GM19240 (cell line): ENCODE measurements at regions not wholly inside any gene's neighbourhood (a gene's known extent, or its start where the extent isn't known, plus 50 kb on each side); places are given as distances from the start of the nearest gene placed in this dataset.
"Not testable (repeated sequence)": the region's sequence is repeated elsewhere in the genome, so short reads cannot be mapped to it uniquely, and the experiment has no call there.

Source experiments
- DNase-seq: peaks from one replicate; pipeline ENCODE4 v3.0.0; 2011; ENCODE audit warnings: low spot score; ENCODE audit not compliant: insufficient read length

- DNase-seq, result no peak
Measured at GRCh38 chr21:14755086-14755485, 209.0 kb upstream of the SAMSN1 start.

DNA sequence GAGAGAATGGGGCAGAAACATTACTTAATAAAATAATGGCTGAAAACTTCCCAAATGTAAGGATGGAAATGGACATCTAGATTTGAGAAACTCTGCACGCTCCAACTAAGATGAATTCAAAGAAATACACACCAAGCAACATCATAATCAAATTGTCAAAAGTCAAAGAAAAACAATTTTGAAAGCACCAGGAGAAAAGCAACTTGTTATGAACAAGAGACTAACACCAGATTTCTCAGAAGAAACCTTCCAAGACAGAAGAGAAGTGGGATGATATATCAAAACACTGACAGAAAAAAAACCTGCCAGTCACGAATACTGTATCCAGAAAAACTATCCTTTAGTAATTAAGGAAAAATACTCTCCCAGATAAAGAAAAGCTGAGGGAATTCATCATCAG, 208.6 kb upstream of the SAMSN1 start:
- no peak for DNase-seq

GRCh38 chr21:14754259-14754604, 208.1 kb upstream of the SAMSN1 start:
- no peak for DNase-seq

DNA sequence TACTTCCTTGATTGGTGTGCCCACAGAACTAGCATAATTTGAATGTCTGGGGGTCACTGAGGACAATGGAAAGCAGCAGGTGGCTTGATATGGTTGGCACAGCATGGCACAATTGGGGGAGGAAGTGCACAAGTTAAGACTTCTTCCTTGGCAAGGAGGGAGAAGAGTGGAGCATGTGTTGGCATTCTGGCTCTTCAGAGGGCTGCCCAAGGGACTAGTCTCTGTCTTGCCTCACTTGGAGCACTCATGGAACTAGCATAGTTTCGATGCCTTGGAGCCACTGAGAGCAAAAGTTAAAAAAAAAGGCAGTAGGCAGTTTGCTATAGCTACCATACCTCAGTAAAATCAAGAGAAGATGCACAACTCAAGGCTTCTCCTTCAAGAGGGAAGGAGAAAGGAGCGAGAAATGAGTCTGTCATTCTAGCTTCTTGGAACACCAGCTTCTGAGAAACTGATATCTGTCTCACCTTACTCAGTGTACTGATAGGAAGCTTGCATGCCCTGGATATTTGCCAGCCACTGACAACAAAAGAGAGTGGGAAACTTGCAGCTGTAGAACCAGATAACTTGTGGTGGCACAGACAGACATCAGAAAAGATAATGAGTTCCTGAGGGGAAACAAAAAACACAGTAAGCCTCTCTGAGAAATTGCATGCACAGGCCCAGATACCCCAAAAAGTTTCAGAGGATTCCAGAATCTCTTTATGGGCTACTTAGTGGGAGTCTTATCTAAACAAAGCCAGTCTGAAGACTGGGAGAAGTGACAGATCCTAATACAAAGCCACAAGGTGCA, 207.5 kb upstream of the SAMSN1 start:
- DNase-seq, result no peak

DNA sequence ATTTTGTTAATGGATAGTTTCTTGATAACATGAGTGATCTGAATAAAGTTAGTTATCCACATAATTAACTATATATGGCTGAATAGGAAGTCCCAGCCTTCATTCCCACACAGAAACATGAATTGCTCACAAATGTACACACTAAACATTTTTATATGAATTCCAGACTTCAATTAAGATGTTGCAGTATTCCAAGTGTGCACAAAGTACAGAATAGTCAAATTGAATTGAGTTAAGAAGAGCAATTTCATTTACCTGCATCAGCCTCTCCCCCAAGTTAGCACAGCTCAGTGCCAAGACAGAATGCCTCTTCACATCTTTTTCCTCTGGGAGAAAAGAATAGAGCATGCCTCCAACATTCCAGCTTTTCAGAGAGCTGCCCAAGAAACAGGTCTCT, 207.0 kb upstream of the SAMSN1 start:
- no peak for DNase-seq

- DNase-seq, result no peak
Measured at GRCh38 chr21:14752345-14752909, 206.3 kb upstream of the SAMSN1 start.

DNA sequence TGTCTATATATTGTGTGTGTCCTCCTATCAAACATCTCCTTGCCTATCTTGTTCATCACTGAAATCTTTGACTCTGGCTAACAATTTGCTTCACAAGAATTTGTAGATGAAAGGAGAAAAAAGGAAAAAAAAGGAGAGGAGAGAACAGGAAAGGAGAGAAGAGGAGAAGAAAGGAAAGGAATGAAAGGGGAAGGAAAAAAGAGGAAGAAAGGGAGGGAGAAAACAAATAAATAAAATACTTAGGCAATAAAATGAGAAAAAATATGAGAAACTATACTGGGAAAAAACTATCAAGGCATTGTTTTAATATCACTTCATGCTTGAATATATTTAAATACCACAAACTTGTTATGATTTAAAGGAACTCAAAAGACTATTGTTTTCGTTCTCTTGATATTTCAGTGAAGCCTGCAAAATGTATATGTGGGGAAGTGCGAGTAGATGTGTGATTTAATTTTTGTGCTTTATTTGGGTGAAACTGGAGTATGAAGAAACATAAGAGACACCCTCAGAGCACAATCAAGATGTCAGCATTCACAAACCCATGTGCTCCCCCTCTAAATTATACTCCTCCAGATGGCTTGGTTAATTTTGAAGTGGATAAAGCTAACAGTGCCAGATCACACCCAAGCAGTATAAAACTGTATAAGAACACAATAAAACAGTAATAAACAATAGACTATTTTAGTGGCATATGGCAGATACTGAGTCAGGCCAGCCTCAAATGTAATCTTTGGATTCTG, 205.7 kb upstream of the SAMSN1 start:
- no peak for DNase-seq

DNA sequence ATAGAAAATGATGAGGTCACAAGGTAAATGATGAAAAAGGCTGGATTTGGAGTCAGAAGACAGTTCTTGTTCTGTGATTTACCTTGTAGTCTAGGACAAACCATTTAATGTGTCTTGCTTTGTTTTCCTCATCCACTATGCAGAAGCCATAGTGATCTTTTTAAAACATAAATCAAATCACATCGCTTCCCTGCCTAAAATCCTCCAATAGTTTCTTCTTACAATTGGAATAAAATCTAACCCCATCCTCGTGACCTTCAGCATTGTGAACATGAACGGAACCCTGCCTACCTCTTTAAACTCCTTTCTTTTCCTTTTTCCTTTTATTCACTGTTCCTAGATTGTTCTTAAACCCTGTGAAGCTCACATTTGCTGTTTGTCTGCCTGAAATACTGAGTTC, 204.9 kb upstream of the SAMSN1 start:
- no peak for DNase-seq

GRCh38 chr21:14750041-14750440, 203.9 kb upstream of the SAMSN1 start:
- no peak for DNase-seq

- DNase-seq, result no peak
Measured at GRCh38 chr21:14748662-14749061, 202.5 kb upstream of the SAMSN1 start.

DNA sequence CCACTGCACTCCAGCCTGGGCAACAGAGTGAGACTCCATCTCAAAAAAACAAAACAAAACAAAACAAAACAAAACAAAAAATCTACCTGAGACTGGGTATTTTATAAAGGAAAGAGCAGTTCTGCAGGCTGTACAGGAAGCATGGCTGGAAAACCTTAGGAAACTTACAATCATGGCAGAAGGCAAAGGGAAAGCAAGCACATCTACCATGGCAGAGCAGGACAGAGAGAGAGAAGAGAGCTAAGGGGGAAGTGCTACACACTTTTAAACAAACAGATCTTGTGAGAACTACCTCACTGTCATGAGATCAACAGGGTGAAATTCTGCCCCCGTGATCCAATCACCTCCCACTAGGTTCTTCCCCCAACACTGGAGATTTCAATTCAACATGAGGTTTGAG, 198.3 kb upstream of the SAMSN1 start:
- no peak for DNase-seq

DNA sequence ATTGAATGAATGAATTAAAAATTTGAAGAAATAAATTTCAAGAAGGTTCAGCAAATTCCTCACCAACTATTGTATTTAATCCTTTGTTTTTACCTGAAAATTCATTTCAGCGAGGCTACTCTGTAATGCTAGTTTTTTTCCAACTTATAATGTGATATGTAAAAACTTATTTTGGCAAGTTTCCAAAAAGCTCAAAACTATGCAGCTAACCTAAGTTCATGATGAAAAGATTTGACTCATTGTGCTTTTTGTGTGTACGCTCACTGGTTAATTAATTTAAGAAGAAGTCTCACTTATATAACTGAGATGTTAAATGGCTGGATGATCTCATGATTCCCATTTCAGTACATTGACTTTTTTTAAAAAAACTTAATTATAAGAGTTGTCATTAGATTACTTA, 196.0 kb upstream of the SAMSN1 start:
- no peak for DNase-seq

DNA sequence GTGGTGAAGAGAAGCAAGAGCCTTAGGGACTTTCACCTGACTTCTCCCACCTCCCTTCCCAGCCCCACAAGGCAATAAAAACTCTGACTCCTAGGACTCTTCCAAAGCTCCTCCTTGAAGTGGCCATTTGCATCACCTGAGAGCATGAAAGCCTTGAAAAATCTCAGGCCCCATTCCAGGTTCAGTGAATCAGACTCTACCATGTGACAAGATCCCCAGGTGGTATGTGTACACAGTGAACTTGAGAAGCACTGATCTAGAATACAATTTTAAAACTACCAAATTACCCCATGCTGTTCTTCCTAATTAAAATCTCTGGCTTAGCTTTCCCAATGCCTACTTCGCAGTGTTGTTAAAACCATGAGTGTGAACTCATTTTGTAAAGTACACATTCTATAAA, 195.1 kb upstream of the SAMSN1 start:
- DNase-seq, result no peak

DNA sequence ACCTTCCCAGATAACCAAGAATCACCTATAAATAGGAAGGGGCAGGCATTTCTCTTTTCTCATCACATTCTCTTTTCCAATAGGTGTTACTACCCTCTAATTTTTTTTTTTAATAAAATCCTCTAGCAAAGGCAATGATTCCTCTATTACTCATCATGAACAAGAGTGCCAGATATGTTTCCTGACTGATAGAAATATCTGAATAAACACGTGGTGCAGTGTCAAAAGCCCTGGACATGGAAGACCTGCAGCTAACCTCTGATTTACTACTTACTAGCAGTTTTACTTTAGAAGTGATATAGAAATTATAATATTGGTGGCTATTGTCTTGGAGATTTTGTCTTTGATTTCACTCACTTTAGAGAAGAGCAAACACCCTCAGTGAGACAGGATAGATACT, 194.6 kb upstream of the SAMSN1 start:
- DNase-seq, result no peak

DNA sequence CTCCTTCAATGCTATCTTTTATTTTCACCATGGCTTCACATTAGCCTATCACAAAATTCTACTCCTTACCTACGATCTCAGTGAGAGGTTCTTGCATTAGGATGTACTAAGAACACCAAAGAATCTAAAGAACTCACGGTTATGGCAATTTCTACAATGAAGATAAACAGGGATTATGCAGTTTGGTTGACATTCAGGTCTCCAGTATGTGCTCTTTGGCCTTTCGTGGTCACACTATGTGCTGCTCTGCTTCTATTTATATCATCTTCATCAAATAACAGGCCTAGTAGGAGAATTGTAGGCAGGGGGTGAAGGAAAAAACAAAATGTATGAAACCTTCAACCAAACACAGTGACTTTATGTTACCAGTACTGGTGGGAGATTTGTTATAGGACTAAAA, 194.0 kb upstream of the SAMSN1 start:
- no peak for DNase-seq

DNA sequence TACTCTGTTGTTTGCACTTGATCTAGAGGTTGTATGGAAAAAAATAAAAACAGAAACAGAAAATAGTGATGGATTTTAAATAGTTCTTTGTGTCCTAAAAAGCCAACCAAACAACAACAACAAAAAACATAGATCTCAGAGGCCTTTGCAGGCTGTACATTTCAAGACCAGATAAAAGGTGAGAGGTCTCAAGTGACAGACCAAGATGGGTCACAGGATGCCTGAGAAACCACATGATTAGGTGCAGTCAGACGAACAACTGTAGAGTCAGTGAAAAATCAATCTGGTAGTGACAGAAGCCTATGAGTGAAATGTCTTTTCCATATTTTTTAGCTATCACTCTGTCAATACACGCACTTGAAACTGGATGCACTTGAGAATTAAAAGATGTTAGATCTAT, 193.5 kb upstream of the SAMSN1 start:
- DNase-seq, result no peak

- DNase-seq, result not testable (repeated sequence)
Measured at GRCh38 chr21:14738576-14738975, 192.5 kb upstream of the SAMSN1 start.

DNA sequence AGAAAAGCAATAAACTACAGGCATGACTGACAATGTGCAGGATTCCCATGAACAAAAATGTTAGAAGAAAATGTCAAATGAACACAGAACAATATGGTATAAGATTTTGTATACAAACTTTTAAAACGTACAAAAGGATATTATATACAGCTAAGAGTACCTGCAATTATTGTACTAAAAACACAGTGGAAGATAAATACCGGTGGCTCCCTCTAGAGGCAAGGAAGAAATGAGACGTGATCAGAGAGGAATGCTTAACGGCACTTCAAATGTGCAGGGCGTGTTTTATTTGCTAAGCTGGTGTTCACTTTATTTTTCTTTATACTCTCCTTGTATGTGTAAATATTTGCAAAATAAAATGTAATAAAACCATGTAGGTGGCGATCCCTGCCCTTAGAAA, 191.8 kb upstream of the SAMSN1 start:
- no peak for DNase-seq

DNA sequence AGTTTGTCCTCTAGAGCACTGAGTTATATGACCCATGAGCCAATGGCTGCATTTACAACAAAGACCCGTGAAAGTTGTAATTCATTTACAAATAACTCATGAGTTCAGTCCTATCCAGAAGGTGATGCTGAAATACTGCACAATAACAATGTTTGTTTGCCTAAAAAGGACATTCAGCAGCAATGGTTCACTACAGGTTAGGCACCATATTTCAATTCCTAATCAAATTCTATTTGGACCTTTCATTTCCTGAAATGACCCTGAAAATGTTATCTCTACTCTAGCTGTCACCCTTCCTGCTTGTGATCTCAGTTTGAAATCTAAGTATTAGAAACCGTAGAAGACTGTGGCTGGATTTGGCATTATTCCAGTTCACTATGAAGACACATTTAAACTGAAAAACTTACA, 191.2 kb upstream of the SAMSN1 start:
- DNase-seq, result no peak

- DNase-seq, result no peak
Measured at GRCh38 chr21:14736672-14737071, 190.6 kb upstream of the SAMSN1 start.

DNA sequence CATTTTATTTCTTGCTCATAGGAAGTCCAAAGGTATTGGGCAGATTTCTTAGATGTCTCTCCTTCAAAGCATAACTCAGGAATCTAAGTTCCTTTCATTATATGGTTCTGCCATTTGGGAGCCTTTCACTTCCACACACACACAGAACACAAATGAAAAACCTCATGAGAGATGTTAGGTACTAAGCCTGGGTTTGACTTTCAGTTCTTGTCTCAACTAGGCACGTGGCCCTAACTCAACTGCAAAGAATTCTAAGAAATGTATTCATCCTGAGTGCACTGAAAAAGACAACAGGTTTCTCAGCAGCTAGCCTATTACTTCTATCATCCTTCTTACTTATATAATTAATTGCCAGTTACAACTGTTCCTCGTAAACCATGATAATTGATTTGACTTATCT, 190.0 kb upstream of the SAMSN1 start:
- DNase-seq, result no peak

- DNase-seq, result no peak
Measured at GRCh38 chr21:14734833-14735232, 188.7 kb upstream of the SAMSN1 start.

- no peak for DNase-seq
Measured at GRCh38 chr21:14734191-14734590, 188.1 kb upstream of the SAMSN1 start.
